HG03108 (cell line): ENCODE measurements at regions not wholly inside any gene's neighbourhood (a gene's known extent, or its start where the extent isn't known, plus 50 kb on each side); places are given as distances from the start of the nearest gene placed in this dataset.
"Not testable (repeated sequence)": the region's sequence is repeated elsewhere in the genome, so short reads cannot be mapped to it uniquely, and the experiment has no call there.

Source experiments
- ATAC-seq: cut with Tn5 transposase; IDR thresholded peaks from one replicate; pipeline ENCODE4 v1.9.1; 2021; ENCODE audit warnings: moderate library complexity; ENCODE audit not compliant: unreplicated experiment

DNA sequence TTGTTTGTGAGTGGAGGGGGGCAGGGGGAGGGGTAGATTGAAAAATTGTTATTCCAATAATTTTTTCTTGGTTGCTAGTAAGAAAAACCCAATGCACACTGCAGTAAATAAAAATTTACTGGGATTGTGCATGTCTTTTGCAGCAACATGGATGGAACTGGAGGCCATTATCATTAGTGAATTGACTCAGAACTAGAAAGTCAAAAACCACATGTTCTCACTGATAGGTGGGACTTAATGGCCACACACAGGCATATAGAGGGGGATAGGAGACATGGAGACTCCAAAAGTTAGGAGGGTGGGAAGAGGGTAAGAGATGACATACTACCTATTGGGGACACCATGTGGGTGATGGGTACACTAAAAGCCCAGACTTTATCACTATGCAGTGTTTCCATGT, 67.2 kb downstream of the BUB3 start:
- ATAC-seq, result no peak

- ATAC-seq, result no peak
Observed at GRCh38 chr10:123222832-123223231, 68.6 kb downstream of the BUB3 start.

- ATAC-seq, result no peak
Observed at GRCh38 chr10:123227706-123228105, 73.5 kb downstream of the BUB3 start.

DNA sequence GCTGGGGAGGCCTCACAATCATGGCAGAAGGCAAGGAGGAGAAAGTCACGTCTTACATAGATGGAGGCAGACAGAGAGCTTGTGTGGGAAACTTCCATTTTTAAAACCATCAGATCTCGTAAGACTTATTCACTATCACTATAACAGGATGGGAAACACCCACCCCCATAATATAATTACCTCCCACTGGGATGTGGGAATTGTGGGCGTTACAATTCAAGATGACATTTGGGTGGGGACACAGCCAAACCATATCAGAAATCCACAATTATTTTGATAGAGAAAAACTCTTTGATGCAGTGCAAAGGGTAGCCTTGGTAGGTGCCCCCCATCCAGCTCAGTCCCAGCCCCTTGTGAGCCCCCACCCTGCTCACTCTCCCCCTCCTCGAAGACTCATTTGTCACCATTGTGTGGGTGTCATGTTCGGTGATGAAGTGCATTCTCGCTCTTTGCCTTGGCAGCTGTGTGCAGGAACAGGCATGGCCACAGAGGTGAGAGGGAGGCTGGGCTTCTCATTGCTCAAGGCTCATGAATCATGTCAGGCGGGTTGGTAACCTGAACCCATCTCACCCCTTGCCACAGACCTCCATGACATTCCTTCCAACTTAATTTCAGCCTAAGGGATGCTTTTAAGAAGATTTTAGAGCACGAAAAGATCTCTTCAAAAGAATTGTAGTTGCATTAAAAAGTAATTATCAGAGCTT, 75.9 kb downstream of the BUB3 start:
- no peak for ATAC-seq

GRCh38 chr10:123232879-123233278, 78.7 kb downstream of the BUB3 start:
- not testable (repeated sequence) for ATAC-seq

- ATAC-seq, result not testable (repeated sequence)
Observed at GRCh38 chr10:123235014-123235413, 80.8 kb downstream of the BUB3 start.

DNA sequence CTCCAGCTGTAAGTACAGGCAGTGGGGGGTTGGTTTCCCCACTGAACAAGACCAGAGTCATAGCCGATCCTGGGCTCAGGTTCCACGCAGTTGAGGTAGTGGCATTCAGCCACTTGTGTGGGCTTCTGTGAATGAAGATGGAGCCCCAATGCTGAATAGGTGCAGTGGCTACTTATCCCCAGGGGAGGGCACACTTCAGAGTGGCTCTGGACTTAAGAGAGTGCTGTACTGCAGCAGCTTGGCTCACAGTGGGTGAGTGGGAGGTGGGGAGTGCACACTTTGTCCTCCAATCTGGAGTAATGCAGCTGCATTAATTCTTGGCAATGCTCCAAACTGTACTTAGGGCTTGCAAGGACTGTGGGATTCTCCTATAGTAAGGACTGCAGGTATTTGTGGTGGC, 81.9 kb downstream of the BUB3 start:
- ATAC-seq, result no peak

GRCh38 chr10:123240250-123240649, 86.0 kb downstream of the BUB3 start:
- no peak for ATAC-seq

GRCh38 chr10:123240776-123241175, 86.6 kb downstream of the BUB3 start:
- no peak for ATAC-seq

- no peak for ATAC-seq
Observed at GRCh38 chr10:123241391-123242141, 87.4 kb downstream of the BUB3 start.

DNA sequence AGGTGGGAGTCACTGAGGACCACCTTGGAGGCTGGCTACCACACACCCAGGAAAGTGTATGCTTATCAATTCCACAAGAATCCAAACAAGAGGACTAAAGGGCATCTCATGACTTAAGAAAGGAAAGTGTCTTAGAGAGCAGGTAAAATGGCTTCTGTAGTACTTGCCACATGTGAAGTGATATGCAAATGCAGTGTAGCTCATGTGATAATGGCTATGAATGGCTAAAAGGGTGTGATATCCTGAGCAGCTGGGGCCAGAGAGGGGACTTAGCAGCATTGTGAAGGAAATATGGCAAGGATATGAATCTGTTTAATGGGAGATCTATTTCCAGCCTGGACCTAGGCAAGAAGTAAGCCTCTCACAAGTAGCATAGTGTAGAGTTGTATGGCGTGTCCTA, 90.5 kb downstream of the BUB3 start:
- ATAC-seq, result no peak

DNA sequence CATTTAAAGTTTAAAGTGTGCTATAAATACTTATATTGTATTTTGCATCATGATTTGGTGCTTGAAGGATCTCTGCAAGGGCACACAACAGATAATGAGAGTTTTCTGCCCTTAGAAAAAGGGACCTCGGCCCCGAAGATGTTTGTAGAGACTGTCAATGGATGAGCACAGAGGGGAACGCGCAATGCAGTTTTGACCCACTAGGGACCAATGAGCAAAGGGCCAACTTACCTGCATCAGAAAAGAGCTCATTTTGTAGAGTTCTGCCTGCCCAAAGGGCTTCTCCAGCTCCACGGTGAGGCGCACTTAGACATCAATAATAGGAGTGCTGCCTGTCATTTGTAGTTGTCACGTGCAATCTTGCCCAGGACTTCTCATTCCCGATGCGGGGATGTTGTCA, 91.1 kb downstream of the BUB3 start:
- no peak for ATAC-seq

GRCh38 chr10:123249894-123250293, 95.7 kb downstream of the BUB3 start:
- no peak for ATAC-seq

DNA sequence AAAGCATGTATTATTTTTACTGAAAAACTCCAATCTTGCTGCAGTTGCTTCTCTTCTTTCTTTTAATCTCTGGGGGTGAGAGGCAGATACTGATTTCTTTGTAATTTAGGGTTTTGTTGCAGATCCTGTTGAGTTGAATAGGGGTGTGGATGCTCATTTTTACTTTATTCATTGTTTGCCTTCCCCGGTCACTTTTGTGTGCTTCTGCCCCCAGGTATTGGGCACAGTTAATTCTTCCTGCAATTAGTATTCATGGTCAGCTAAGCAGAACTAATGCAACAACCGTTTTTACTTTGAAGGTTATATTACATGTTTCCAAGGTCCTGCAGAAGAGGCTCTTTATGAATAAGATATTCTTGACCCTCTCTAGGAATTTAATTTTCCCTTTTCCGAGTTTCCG, 96.4 kb downstream of the BUB3 start:
- ATAC-seq, result no peak

GRCh38 chr10:123252779-123253178, 98.6 kb downstream of the BUB3 start:
- ATAC-seq, result no peak

DNA sequence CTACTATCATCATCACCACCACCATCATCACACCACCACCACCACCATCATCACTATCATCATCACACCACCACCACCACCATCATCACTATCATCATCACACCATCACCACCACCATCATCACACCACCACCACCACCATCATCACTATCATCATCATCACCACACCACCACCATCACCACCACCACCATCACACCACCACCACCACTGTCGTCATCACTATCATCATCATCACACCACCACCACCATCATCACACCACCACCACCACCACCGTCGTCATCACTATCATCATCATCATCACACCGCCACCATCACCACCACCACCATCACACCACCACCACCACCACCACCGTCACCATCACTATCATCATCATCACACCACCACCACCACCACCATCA, 100.1 kb downstream of the BUB3 start:
- ATAC-seq, result not testable (repeated sequence)

- no peak for ATAC-seq
Observed at GRCh38 chr10:123257904-123258456, 103.8 kb downstream of the BUB3 start.

GRCh38 chr10:123259081-123259480, 104.9 kb downstream of the BUB3 start:
- ATAC-seq, result no peak

DNA sequence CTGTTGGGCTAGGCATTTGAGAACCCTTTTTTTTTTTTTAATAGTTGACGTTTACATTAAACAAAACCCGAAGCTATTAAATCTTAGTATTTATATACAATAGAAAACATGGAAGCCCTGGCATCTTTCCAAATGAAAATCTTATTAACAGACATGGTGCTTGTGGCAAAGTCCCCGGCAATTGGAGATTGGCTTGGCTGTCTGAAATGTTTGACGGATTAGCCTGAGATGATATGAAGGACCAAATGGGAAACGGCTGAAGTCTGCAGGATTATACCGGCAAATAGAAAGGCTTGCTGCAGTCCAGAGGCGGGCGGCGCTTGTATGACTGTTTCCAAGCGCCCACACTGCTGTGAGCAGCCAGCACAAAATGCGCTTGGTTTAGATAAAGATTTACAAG, 105.6 kb downstream of the BUB3 start:
- ATAC-seq, result no peak

GRCh38 chr10:123262456-123262855, 108.3 kb downstream of the BUB3 start:
- ATAC-seq, result no peak

DNA sequence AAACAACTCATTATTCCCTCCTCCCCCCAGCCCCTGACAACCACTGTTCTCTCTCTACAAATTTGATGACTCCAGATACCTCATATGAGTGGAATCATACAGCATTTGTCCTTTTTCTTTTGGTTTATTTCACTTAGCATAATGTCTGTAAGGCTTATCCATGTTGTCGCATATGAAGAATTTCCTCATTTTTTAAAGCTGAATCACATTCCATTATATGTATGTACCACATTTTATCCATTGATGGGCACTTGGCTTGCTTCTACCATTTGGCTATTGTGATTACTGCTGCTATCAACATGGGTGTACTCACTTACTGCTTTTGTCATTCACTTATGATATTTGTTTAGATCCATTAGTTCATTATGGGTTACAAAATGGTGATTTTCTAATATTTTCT, 112.8 kb downstream of the BUB3 start:
- no peak for ATAC-seq

- no peak for ATAC-seq
Observed at GRCh38 chr10:123269017-123269552, 114.9 kb downstream of the BUB3 start.
